KBM-7 (cell line): ENCODE measurements at regions not wholly inside any gene's neighbourhood (a gene's known extent, or its start where the extent isn't known, plus 50 kb on each side); places are given as distances from the start of the nearest gene placed in this dataset.
A peak's percentile ranks its signal among the peaks of the same experiment; 100 is the strongest.
"Not testable (repeated sequence)": the region's sequence is repeated elsewhere in the genome, so short reads cannot be mapped to it uniquely, and the experiment has no call there.

Source experiments
- DNase-seq: peaks from one replicate; pipeline ENCODE4 v3.0.0-alpha.2; 2015
- in situ Hi-C: fragments of 300-500 bp; cut with MboI; formaldehyde crosslinking; loops from 2 replicates; pipeline ENCODE4 v1.14.3; 2020; ENCODE audit warnings: low sequenced_read_pairs, low pct_unique_long_range_greater_than_20kb, mixed read lengths

DNA sequence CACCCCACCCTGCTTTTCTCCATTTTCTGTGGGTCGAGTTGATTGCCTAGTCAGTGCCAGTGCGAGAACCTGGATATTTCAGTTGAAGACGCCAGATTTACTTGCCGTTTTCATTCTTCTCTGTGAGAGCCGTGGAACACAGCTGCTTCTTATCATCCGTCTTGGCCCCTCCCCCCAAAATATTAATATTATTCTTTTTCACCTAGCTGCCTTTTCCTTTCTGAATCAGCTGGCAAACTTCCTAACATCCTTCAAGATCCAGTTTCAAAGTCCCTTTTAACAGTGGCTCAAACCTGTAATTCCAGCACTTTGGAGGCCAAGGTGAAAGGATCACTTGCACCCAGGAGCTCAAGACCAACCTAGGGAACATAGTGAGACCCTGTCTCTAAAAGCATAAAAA, 117.1 kb upstream of the RASA1 start:
- no peak for DNase-seq
- in situ Hi-C loops = no loop called here

GRCh38 chr5:87151547-87151946, 116.1 kb upstream of the RASA1 start:
- peak; percentile 11 for DNase-seq
- in situ Hi-C loops = no loop called here

- in situ Hi-C loops = no loop called here
- no peak for DNase-seq
Measured at GRCh38 chr5:87152886-87153285, 114.8 kb upstream of the RASA1 start.

DNA sequence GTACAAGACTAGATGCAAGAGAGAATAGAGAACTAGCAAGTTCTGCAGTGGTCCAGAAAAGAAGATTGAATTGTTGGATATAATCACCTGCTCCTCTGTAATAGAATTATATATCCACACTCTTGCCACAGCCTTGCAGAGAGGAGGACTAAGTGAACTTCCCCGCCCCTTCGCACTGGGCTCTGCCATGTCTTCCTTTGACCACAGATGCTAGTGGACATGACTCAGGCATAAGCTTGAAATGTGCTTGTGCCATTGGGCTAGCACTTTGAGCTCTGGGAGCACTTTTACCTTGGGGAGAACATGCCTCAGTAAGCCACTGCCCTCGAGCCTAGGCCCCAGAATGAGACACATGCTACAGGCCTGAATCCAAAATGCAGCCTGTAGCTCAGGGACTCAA, 113.5 kb upstream of the RASA1 start:
- DNase-seq = no peak
- in situ Hi-C loops = no loop called here

DNA sequence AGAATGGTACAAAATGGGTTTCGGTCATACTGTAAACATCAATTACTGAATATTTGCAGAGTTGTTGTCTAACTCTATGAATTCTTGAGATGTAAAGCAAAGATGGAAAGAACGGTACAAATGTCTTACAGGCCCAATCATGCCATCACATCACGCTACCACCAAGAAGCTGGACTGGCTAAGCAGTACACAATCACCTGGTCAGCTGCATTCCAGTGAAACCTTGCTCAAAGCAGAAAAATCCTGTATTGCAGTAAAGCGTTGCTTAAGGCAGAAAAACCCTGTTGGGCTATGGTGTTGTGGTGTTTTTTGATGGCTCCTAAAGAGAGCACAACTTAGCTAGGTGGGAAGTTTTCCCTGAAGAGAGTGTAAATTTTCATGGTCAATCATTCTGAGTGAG, 112.6 kb upstream of the RASA1 start:
- no peak for DNase-seq
- in situ Hi-C loops = no loop called here

- in situ Hi-C loops = no loop called here
- no peak for DNase-seq
Measured at GRCh38 chr5:87156631-87157030, 111.1 kb upstream of the RASA1 start.

GRCh38 chr5:87164409-87164808, 103.3 kb upstream of the RASA1 start:
- in situ Hi-C loops = no loop called here
- DNase-seq = no peak

DNA sequence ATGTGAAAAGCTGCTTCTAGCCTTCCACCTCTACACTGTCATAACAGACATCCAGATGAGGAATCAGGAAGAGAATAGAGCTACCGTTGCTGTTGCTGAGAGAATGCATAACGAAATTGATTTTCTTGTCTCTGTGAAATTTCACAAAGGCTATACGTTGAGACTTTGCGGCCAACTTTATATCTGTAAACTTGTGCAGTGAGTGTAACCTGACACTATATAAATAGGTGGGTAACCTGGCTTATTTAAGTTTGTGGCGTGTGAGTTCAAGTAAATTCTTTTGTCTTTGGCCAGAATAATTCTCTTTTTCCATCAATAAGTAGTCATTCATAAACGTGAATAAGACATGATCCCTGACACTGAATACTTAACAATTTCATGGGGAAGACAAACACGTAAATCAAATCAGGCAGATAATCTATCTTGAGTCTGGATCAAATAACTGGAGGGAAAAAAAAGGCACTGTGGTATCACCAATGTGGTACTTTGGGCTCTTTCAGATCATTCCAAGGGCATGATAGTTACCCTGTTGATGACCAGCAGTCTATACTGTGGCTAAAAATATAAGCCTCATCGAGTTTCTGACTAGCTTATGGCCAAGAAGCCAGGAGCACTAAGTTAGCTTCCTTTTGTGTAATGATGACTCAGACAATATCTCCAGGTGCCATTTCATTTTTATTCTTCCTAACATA, 98.2 kb upstream of the RASA1 start:
- DNase-seq = no peak
- in situ Hi-C loops = no loop called here

GRCh38 chr5:87170799-87171198, 96.9 kb upstream of the RASA1 start:
- in situ Hi-C loops = no loop called here
- no peak for DNase-seq

DNA sequence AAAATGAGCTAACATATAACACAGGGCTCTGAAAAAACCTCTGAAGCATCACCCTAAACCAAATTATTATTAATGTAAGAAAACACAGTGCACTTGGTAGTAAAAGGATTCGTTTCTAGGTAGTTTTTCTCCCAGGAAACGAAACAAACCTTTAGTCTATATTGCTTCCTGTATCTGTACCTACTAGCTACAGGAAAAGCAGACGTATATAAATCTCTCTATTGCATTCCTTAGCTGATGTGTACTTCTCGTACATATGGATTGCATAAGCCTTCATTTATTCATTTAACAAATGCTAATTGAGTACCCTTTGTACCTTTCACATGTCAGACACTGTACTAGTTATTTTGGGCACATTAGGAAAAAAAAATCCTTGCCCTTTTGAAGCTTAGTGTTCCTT, 85.0 kb upstream of the RASA1 start:
- in situ Hi-C loops = no loop called here
- DNase-seq = no peak

GRCh38 chr5:87183896-87184295, 83.8 kb upstream of the RASA1 start:
- no peak for DNase-seq
- in situ Hi-C loops = no loop called here

GRCh38 chr5:87184605-87185004, 83.1 kb upstream of the RASA1 start:
- in situ Hi-C loops = no loop called here
- no peak for DNase-seq

DNA sequence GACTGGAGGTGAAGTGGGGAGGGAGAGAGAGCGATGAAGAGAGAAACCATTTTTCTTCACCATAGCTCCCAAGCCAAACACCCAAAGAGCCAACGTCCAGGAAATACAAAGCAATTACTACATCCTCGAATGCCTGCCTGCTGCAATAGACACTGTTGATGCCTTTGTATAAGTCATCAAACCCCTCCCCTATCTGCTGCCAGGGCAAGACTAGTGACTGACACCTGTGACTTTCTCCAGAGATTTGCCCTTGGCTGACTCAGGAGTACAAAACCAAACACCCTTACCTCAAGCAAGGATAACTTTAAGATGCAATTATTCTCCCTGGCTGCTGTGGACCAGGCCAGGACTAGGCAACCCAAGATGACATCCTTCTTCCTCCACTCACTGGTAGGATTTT, 81.8 kb upstream of the RASA1 start:
- in situ Hi-C loops = no loop called here
- DNase-seq = no peak

GRCh38 chr5:87188391-87188790, 79.3 kb upstream of the RASA1 start:
- in situ Hi-C loops = no loop called here
- DNase-seq = no peak

DNA sequence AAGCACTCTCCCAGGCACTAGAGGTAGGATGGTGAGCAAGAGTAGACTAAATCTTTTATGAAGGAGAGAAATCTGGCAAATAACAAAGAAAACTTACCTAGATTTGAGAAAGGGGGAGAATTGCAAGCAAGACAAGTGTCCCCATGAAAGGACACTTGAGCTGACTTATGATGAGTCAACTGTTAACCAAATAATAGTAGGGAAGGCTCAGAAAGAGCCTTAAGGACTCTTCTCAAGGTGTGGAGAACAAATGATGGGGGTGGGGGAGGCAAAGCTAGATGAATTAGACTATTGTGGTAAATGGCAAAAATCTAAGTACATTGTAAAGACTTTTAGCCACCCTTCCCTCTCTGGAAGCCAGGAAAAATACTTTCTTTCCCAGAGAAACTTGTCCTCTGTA, 77.6 kb upstream of the RASA1 start:
- no peak for DNase-seq
- in situ Hi-C loops = no loop called here

DNA sequence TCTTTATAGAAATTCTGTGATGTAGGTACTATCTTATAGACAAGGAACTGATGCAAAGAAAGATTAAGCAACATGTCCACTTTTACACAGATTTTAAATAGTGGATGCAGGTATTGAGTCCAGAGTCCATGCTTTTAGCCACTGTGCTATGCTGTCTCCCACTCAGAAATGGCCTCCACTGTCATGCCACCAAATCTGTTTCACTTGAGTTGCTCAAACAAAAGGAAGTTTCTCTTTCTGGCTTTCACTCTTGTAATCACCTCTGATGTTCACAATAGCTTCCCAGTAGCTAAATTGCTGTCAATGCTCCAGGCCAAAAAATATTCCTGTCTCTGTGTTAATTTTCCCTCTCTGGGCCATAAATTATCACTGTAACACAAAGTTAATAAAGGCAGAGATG, 77.0 kb upstream of the RASA1 start:
- no peak for DNase-seq
- in situ Hi-C loops = no loop called here

- no peak for DNase-seq
- in situ Hi-C loops = no loop called here
Measured at GRCh38 chr5:87191645-87192044, 76.0 kb upstream of the RASA1 start.

DNA sequence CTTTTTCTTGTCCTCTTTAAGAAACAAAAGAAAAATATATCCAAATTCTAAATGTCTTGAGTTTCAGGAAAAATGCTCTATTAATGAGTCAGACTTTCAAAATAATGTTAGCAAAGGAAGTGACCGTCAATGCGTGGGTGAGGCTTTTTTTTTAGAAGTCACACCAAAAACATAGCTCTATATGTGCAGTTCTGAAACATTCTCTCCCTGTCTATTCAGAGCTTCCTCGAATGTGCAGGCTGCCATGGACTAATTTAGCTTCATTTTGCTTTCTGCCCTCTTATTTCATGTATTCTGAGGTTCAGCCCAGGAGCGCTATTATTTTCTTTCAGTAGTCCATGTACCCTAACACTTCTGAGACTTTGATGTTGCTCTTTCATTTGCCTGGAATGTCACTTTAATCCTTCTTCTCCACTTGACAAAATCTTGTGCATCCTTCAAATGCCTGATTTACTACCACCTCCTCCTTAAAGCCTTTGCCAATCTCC, 72.5 kb upstream of the RASA1 start:
- in situ Hi-C loops = no loop called here
- no peak for DNase-seq

GRCh38 chr5:87195616-87196015, 72.1 kb upstream of the RASA1 start:
- DNase-seq = no peak
- in situ Hi-C loops = no loop called here

- DNase-seq = no peak
- in situ Hi-C loops = no loop called here
Measured at GRCh38 chr5:87198010-87198409, 69.7 kb upstream of the RASA1 start.

- DNase-seq, in situ Hi-C loops: not testable (repeated sequence)
Measured at GRCh38 chr5:87199246-87199645, 68.4 kb upstream of the RASA1 start.
